ENCODE measurements at regions not wholly inside any gene's neighbourhood (a gene's known extent, or its start where the extent isn't known, plus 50 kb on each side); places are given as distances from the start of the nearest gene placed in this dataset.

DNA sequence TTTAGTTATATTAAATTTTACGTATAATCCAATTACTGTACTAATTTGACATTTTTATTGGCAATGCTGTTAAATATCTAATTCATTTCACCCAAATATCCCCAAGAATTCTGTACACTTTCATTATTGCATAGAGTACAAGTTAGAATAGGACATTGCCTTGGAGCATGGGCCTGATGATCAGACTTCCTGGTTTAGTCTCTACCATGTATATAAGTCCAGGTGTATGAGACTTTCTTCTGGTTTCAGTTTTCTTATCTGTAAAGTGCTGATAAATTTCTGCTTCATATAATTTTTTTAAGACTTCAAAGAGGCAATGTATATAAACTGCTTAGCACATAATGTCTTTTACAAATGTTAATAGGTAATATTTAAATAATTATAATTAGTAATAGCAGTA is 179.4 kb downstream of the KLF12 start:
- ChIA-PET POLR2A (no interaction called here), CTCF (no interaction called here)
- DNase-seq (ENCODE audit: low read depth, low spot score) = no peak
- TF ChIP-seq, protein P1, sequence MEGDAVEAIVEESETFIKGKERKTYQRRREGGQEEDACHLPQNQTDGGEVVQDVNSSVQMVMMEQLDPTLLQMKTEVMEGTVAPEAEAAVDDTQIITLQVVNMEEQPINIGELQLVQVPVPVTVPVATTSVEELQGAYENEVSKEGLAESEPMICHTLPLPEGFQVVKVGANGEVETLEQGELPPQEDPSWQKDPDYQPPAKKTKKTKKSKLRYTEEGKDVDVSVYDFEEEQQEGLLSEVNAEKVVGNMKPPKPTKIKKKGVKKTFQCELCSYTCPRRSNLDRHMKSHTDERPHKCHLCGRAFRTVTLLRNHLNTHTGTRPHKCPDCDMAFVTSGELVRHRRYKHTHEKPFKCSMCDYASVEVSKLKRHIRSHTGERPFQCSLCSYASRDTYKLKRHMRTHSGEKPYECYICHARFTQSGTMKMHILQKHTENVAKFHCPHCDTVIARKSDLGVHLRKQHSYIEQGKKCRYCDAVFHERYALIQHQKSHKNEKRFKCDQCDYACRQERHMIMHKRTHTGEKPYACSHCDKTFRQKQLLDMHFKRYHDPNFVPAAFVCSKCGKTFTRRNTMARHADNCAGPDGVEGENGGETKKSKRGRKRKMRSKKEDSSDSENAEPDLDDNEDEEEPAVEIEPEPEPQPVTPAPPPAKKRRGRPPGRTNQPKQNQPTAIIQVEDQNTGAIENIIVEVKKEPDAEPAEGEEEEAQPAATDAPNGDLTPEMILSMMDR (IDR thresholded peaks at IDR 0.05; ENCODE audit: insufficient read depth, low read length, missing control alignments) = no peak
- no peak overlapping the region for H3K4me3 ChIP-seq (ENCODE audit: low read depth, low read length)

DNA sequence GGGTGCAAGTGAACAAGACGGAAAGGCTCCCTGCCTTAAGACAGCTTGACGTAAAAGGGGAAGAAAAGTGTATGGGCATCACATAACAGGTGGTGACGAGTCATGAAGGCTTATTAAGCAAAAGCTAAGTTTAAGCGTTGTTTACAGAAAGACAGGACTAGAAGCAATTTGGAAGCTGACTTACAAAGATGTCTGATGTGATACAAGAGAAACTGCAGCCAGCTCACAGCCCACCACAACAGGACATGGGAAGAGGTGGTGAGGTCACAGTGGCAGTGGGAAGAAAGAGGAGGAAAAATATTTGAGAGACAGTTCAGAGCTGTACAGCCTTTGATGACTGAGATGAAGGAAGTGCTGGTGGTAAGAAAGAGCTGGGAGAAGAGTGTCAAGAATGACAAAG is 181.6 kb downstream of the KLF12 start:
- H3K4me3 ChIP-seq (ENCODE audit: low read depth, low read length) = no peak overlapping the region
- TF ChIP-seq, protein P1 (IDR thresholded peaks at IDR 0.05; ENCODE audit: insufficient read depth, low read length, missing control alignments) = no peak
- CTCF ChIA-PET = no interaction called here
- no peak for DNase-seq (ENCODE audit: low read depth, low spot score)
- POLR2A ChIA-PET = no interaction called here

DNA sequence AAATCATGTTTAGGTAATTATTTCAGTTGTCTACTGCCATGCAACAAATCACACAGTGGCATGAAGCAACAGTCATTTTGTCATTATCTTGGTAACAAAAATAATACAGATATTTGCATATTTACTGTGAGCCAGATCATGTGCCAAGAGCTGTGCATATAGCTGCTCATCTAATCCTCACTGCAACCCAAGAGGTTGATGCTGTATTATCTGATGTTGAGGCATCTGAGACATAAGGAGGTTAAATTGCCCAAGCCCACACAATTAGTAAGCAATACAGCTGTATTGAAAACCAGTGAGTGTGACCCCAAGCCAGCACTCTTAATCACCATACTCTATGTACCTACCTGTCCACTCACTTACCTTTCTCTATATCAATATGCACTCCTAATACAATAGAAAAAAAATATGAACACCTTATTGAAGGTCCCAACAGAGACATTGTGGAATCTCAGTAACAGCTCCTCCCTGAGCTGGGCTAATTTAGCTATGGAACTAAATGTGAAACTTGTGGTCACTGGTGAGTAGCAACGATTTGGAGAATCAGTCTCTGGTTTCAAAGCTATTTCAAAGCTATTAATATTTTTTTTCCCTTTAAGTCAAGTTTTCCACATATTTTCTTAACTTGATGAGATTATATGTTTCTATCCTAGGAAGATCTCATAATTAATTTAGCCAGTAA is 185.2 kb downstream of the KLF12 start:
- H3K4me3 ChIP-seq (ENCODE audit: low read depth, low read length) = no peak overlapping the region
- CTCF ChIA-PET = interaction anchor here (1.2 kb wide), 1 partner anchor 10 kb away, joined by 4 read pairs; no protein-coding TSS in a partner anchor
- TF ChIP-seq, protein P1 (IDR thresholded peaks at IDR 0.05; ENCODE audit: insufficient read depth, low read length, missing control alignments) = no peak
- no peak for DNase-seq (ENCODE audit: low read depth, low spot score)
- POLR2A ChIA-PET = no interaction called here

DNA sequence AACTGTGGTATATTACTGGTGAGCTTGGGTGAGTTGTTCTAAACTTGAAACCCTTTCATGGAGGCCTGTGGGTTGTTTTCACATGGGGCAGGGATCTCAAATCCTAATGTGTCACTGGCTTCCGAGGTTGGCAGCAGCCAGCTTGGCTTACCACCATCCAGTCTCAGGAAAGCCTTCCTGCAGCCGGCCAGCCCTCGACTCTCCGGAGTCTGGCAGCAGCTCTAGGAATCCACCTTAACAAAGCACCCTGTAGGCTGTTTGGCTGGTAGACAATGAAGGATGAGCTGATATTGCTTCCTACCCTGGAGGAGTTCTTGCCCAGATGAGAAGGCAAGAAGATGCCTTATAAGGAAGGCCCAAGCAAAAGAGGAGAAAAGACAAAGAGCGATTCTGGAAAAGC is 188.3 kb downstream of the KLF12 start:
- no peak for DNase-seq (ENCODE audit: low read depth, low spot score)
- H3K4me3 ChIP-seq (ENCODE audit: low read depth, low read length) = no peak overlapping the region
- ChIA-PET POLR2A (no interaction called here), CTCF (interaction anchor here (0.8 to 3.4 kb wide), 2 partner anchors 25 to 341 kb away, joined by 3 to 11 read pairs; no protein-coding TSS in a partner anchor)
- TF ChIP-seq, protein P1 (IDR thresholded peaks at IDR 0.05; ENCODE audit: insufficient read depth, low read length, missing control alignments) = no peak

DNA sequence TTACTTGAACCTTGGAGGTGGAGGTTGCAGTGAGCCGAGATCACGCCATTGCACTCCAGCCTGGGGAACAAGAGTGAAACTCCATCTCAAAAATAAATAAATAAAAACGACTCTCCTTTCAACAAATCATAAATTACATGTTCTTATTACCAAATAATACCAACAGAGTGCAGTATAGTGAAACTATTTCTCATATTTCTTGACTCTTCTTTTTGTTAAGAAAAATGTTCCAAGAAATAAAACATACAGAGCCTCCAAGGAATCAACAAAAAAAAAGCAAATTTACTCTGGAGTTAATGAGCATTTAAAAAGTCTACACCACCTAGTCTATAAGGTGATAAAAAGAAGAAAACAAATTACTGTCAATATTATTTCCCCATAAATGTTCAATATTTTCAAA is 188.8 kb downstream of the KLF12 start:
- CTCF ChIA-PET = interaction anchor here (3.4 kb wide), 1 partner anchor 341 kb away, joined by 11 read pairs; no protein-coding TSS in a partner anchor
- POLR2A ChIA-PET = no interaction called here
- TF ChIP-seq, protein P1 (IDR thresholded peaks at IDR 0.05; ENCODE audit: insufficient read depth, low read length, missing control alignments) = no peak
- DNase-seq (ENCODE audit: low read depth, low spot score) = no peak
- no peak overlapping the region for H3K4me3 ChIP-seq (ENCODE audit: low read depth, low read length)

DNA sequence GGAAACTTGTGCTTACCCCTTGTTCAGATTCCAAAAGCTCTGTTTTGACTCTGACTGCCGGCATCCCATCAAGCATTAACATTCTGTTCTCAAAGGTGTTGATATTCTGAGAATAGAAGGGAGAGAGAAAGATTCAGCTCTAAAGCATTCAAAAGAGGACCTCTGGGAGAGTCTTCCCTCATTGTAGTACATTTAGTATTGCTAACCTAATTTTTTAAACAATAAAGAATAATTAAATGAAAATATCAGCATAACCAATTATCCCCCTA is 190.3 kb downstream of the KLF12 start:
- TF ChIP-seq, protein P1 (IDR thresholded peaks at IDR 0.05; ENCODE audit: insufficient read depth, low read length, missing control alignments) = no peak

More for the DNA sequence above, 190.3 kb downstream of the KLF12 start:
- ChIA-PET POLR2A (no interaction called here), CTCF (interaction anchor here (2.0 kb wide), 1 partner anchor 343 kb away, joined by 4 read pairs; no protein-coding TSS in a partner anchor)
- no peak overlapping the region for H3K4me3 ChIP-seq (ENCODE audit: low read depth, low read length)
- no peak for DNase-seq (ENCODE audit: low read depth, low spot score)
